UCSD-AML1 (cell line): ENCODE measurements at regions not wholly inside any gene's neighbourhood (a gene's known extent, or its start where the extent isn't known, plus 50 kb on each side); places are given as distances from the start of the nearest gene placed in this dataset.
"Not testable (repeated sequence)": the region's sequence is repeated elsewhere in the genome, so short reads cannot be mapped to it uniquely, and the experiment has no call there.

Source experiments
- DNase-seq: peaks from one replicate; lab custom pipeline; 2025; ENCODE audit not compliant: unreplicated experiment; lab: John Stamatoyannopoulos, UW

GRCh38 chr6:134822920-134823709 is 126.8 kb downstream of the ALDH8A1 start:
- peak; percentile 46 for DNase-seq

DNA sequence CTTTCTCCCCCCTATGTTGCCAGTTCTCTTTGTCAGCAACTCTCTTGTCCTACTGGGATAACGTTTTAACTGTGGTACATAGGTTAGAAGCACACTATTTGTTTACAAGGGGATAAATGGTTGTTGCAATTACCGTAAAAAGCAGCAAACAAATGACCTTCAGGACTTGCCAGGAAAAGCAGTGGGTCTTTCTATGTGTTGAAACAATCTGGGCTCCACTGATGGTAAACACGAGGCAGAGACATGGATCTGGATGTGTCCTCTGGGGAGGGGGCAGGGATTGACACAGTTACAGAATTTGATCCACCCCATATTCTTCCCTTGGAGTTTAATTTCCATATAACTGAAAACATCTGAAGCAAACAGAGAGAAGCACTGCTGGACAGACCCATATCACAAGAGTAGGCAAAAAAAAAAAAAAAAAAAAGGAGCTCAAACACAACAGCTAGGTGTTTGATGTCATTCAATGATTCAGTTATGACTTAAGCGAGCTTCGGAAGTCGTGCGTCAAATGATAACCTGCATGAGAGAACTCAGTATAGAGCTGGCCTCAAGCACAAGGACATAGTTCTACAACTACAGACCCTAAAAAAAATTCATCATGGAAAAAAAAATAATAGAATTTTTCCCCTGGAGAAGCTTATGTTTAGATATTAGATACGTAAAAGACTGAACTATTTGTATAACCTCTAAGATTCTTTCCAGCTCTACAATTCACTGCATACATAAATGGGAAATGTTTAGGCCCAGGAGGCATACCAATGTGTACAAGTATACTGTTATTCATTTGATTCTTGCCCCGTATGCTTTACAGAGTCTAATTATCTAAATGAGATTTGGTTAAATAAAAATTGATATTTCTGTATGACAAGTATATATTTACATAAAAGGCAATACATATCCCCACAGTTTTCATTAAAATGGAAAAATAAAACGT is 127.7 kb downstream of the ALDH8A1 start:
- DNase-seq = no peak

- no peak for DNase-seq
Observed at GRCh38 chr6:134821397-134821796, 128.5 kb downstream of the ALDH8A1 start.

- DNase-seq = no peak
Observed at GRCh38 chr6:134819863-134820800, 129.8 kb downstream of the ALDH8A1 start.

DNA sequence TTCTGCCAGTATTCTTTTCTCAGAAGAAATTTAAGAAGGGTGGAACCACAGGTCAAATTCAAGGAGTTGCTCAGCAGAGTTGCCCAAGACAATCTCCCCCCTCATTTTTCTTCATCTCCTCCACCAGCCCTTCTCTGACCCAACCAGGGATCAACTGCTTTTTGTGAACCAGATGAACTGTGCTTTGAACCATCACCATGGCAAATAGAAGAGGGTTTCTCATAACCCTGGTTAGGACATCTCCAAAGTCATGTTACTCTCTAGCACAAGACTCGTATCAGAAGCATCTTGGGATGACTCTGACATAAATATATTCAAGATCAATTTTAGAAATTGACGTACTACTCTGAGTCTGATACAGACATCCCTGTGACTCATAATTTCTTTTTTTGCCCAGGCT is 130.7 kb downstream of the ALDH8A1 start:
- no peak for DNase-seq

- DNase-seq = no peak
Observed at GRCh38 chr6:134817448-134817847, 132.5 kb downstream of the ALDH8A1 start.

DNA sequence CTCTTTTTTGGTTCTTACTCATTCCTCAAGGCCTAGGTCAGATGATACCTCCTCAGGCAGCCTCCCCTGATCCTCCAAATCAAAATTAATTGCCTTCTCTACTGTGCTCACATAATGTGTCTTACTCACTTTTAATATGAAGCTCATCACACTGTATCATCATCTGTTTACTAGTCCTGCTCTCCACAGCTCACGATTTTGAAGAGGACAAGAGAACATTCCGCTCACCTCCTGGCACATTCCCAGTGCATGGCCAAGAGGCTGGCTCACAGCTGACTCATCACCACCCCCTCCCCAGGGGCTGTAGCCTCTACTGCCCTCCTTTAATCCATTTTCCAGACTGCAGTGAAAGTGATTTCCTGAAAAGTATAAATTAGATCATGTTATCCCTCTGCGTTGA is 133.1 kb downstream of the ALDH8A1 start:
- no peak for DNase-seq

DNA sequence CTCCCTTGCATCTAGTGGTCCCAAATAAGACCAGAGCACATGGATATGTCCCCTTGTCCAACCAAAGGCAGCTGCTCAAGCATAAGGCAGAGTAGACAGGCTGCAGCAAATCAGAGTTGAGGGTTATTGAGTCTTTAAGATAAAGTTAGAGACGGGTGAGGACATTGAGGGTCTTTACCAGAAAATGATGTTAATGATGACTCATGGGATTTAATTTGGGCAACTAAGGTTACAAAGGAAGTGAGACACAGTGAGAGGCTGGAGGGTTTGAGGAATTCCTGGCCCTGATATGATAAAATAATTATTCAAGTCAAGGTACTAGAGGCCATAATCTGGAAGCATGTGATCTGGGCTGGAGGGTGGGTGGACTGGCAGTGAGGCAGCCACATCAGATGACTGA is 133.6 kb downstream of the ALDH8A1 start:
- no peak for DNase-seq

DNA sequence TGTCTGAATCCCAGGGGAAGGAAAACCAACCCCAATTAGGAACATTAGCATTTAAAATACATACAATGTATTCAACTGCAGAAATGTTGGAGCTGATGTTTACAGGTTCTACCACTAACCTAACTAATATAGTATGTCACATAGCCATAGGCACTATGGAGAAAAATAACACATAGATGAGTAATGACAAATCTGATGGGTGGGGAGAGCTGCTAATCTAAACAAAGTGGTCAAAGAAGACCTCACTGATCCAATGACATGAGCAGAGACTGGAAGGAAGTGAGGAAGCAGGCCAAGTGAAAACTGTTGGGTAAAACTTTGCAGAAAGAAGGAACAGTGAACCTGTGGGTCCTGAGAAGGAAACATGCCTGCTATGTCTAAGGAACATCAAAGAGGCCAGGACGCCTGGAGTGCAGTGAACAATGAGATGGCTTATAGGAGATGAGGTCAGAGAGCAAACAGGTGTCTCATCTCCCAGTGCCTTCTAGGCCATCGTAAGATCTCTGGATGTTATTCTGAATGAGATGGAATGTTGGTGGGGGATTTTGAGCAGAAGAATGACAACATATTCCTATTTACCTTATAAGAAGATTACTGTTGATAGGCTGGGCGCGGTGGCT is 135.7 kb downstream of the ALDH8A1 start:
- DNase-seq = no peak

DNA sequence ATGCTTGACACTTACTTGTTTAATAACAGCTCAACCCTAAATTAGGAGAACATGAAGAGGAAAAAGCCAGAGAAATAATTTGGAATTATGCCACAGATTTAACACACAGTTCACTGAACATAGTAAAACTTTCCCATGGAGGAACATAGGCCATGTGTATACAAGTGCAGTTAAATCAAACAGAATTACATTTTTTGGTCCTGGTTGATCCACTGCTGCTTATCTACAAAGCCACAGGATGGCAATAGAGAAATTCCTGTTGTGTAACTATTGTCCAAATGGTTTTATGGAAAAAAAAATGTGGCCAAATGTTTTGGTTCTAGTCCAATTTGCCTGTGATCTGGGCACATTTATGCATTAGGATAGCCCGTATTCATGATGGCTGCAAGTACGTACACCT is 136.8 kb downstream of the ALDH8A1 start:
- no peak for DNase-seq

DNA sequence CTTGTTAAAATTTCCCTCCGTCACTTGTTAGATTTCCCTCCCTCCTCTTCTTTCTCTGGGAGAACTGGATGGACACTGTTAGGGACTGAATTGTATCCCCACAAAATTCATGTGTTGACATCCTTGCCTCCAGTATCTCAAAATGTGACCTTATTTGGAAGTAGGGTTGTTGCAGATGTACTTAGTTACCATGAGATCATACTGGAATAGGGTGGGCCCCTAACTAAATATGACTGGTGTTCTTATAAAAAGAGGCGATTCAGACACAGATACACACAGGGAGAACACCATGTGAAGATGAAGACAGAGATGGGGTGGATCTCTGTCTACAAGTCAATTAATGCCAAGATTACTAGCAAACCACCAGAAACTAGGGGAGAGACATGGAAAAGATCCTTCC is 139.5 kb downstream of the ALDH8A1 start:
- no peak for DNase-seq

GRCh38 chr6:134809130-134809529 is 140.8 kb downstream of the ALDH8A1 start:
- no peak for DNase-seq

GRCh38 chr6:134806180-134806798 is 143.6 kb downstream of the ALDH8A1 start:
- DNase-seq = no peak

- no peak for DNase-seq
Observed at GRCh38 chr6:134805168-134805567, 144.7 kb downstream of the ALDH8A1 start.

DNA sequence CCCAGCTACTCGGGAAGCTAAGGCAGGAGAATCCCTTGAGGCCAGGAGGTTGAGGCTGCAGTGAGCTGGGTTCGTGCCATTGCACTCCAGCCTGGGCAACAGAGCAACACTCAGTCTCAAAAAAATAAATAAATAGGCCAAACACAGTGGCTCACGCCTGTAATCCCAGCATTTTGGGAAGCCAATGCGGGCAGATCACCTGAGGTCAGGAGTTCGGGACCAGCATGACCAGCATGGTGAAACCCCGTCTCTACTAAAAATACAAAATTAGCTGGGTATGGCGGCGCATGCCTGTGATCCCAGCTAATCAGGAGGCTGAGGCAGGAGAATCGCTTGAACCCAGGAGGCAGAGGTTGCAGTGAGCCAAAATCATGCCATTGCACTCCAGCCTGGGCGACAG is 145.6 kb downstream of the ALDH8A1 start:
- DNase-seq = not testable (repeated sequence)

- no peak for DNase-seq
Observed at GRCh38 chr6:134802426-134803058, 147.4 kb downstream of the ALDH8A1 start.

DNA sequence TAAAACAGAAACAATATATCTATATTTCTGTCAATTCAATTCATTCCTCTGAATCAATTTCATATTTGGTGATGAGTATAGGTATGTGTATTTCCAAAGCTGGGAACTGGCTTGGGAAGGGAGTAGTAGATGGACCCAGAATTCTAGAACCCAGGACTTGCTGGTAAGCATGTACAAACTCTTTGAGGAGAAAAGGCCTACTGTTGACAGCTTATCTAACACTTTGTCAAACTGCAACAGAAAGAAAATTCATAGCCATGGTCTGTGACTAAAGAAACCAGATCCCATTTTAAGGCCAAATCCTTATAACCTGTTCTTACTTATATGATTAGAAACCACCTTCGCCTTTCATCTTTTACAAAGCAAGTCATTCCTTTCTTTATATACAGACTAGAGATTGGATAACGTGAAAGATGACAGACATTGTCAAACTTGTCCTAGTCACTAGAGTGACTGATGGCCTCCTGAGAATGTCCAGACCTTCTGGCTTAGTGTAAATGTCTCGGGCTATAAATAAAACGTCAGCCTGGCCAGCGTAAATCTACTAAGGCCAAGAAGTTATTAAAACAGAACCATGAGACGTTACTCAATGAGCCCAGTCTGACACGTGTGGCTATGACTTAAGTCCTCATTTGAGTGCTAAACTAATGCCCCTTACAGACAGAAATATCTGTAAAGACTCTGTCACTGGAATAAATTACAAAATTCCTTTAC is 152.3 kb downstream of the ALDH8A1 start:
- no peak for DNase-seq

DNA sequence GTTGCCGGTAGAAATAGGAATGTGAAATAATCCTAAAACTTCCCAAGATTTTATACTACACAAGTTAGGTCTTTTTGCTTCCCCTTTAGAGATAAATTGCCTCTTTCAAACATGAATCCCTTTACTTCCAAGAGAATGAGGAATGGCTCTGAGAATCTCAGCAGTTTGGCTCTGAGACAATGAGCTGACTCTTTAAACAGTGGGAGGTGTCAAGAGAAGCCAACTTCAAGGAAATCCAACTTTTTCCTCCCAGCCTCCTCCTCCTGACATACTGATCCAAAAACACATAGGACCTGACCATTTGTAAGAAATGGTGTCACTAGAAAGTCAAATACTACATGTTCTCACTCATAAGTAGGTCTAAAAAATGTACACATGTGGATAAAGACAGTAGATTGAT is 154.2 kb downstream of the ALDH8A1 start:
- DNase-seq = no peak

DNA sequence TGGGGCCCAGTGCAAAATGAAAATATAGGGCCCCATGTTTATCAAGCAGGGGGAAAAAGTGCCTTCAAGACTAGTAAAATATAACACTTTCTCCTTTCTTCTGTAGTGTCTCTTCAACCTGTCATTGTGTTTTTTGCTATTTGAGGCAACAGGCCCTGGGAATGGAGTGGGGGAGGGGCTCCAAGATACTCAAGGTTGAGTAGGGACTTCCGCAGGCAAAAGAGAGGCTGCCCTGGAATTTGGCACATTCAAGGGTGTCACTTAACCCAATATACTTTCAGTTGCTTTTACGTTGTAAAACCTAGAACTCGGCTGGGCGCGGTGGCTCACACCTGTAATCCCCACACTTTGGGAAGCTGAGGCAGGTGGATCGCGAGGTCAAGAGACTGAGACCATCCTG is 154.9 kb downstream of the ALDH8A1 start:
- DNase-seq = no peak
